Peyer's patch (tissue), 4 donors: ENCODE measurements at regions not wholly inside any gene's neighbourhood (a gene's known extent, or its start where the extent isn't known, plus 50 kb on each side); places are given as distances from the start of the nearest gene placed in this dataset.

Experiments
- POLR2A ChIP-seq, 2 donors: fragments of 450-650 bp; IDR thresholded peaks; one replicate each; pipeline ENCODE4 v1.5.1; 2017; ENCODE audit warnings: antibody characterized with exemption in 2 of 2, mild to moderate bottlenecking in 2 of 2, moderate library complexity in 2 of 2
- TF ChIP-seq, protein P1 (sequence below), 6 experiments: fragments of 450-650 bp in 4 of 6; fragments of 200-600 bp in 2 of 6; sonication (generic) in 1 of 6; IDR thresholded peaks; one replicate each; pipeline ENCODE4 v1.5.1; 2017 to 2019; ENCODE audit warnings: antibody characterized with exemption in 6 of 6, mild to moderate bottlenecking in 3 of 6, moderate library complexity in 1 of 6

DNA sequence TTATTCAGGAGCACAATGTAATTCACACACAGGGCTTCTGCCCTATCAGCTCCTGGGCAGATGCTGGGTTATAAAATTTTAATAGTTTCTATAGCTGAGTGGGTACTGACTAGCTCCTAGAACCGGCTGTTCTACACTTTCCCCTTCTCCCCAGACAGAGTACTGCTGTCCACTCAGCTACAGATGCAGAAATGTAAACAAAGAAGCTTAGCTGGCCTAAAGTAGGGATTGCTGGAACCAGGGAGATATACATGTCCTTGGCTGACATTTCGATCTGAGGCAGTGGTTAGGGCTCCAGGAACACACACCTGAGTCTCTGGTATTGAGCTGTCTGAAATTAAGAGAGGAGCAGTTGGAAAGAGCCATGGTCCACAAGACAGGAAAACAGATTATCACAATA, 211.5 kb upstream of the USP24 start:
- TF ChIP-seq, protein P1, sequence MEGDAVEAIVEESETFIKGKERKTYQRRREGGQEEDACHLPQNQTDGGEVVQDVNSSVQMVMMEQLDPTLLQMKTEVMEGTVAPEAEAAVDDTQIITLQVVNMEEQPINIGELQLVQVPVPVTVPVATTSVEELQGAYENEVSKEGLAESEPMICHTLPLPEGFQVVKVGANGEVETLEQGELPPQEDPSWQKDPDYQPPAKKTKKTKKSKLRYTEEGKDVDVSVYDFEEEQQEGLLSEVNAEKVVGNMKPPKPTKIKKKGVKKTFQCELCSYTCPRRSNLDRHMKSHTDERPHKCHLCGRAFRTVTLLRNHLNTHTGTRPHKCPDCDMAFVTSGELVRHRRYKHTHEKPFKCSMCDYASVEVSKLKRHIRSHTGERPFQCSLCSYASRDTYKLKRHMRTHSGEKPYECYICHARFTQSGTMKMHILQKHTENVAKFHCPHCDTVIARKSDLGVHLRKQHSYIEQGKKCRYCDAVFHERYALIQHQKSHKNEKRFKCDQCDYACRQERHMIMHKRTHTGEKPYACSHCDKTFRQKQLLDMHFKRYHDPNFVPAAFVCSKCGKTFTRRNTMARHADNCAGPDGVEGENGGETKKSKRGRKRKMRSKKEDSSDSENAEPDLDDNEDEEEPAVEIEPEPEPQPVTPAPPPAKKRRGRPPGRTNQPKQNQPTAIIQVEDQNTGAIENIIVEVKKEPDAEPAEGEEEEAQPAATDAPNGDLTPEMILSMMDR (IDR thresholded peaks at IDR 0.05) = no peak
- no peak for TF ChIP-seq POLR2A (IDR thresholded peaks at IDR 0.05)
